GM10248 (cell line): ENCODE measurements at regions not wholly inside any gene's neighbourhood (a gene's known extent, or its start where the extent isn't known, plus 50 kb on each side); places are given as distances from the start of the nearest gene placed in this dataset.

ENCODE experiments used
- CTCF ChIA-PET: fragments of 300-600 bp; sonication (Branson Sonifier 250); formaldehyde crosslinking; extraction: SDS; loops from one replicate; lab custom pipeline; 2021; ENCODE audit warnings: antibody characterized with exemption; lab: Yijun Ruan, JAX
- POLR2A ChIA-PET: fragments of 350-650 bp; sonication (Branson Sonifier 250); formaldehyde crosslinking; extraction: SDS; loops from one replicate; lab custom pipeline; 2020; ENCODE audit warnings: antibody characterized with exemption; lab: Yijun Ruan, JAX
- DNase-seq: peaks from one replicate; pipeline ENCODE4 v3.0.0; 2012; ENCODE audit errors: extremely low spot score
- CTCF ChIP-seq: IDR thresholded peaks from 2 replicates; pipeline ENCODE4 v1.5.1; 2012; ENCODE audit warnings: mild to moderate bottlenecking, low read depth; ENCODE audit errors: extremely low read depth, missing control alignments, control extremely low read depth

DNA sequence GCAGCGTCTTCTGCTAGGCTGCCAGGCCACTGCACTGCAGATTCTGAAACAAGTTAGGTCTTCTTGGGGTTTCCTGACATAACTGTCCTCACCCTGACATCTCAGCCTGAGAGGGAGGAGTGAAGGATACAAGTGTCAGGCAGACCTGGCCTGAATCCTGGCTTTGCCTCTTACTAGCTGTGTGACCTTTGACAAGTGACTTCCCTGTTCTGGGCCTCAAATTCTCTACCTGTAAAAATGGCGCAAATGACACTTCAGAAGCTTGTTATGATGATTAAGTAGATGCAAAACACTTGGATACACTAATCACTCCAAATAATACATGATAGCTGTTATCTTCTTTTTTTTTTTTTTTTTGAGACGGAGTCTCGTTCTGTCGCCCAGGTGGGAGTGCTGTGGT, 119.2 kb upstream of the BOD1 start:
- TF ChIP-seq CTCF, result no peak
- CTCF ChIA-PET, result interaction anchor here (1.0 to 1.7 kb wide), 3 partner anchors 18 to 51 kb away, joined by 3 to 5 read pairs (median 5); no protein-coding TSS in a partner anchor
- no peak for DNase-seq
- POLR2A ChIA-PET, result interaction anchor here (0.6 kb wide), 1 partner anchor 75 kb away, joined by 3 read pairs; no protein-coding TSS in a partner anchor

DNA sequence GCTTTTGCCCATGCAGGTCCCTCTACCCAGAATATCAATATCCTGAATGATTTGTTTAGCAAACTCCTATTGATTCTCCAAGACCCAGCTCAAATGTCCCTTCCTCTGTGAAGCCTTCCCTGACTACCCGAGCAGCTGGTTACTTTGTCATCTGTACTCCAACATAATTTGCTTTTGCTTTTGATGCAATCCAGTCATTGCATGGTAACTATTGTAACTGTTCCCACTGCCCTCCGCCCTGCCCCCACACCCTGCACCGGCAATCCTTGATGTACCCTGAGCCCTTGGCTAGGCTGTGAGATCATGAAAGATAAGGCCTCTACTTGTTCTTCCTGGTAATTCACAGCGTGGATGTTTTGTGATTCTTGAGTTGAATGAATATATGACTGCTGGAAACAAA, 119.9 kb upstream of the BOD1 start:
- ChIA-PET POLR2A (interaction anchor here (0.6 kb wide), 1 partner anchor 76 kb away, joined by 3 read pairs; no protein-coding TSS in a partner anchor), CTCF (interaction anchor here (1.5 kb wide), 1 partner anchor 50 kb away, joined by 5 read pairs; no protein-coding TSS in a partner anchor)
- TF ChIP-seq CTCF, result no peak
- DNase-seq, result no peak

DNA sequence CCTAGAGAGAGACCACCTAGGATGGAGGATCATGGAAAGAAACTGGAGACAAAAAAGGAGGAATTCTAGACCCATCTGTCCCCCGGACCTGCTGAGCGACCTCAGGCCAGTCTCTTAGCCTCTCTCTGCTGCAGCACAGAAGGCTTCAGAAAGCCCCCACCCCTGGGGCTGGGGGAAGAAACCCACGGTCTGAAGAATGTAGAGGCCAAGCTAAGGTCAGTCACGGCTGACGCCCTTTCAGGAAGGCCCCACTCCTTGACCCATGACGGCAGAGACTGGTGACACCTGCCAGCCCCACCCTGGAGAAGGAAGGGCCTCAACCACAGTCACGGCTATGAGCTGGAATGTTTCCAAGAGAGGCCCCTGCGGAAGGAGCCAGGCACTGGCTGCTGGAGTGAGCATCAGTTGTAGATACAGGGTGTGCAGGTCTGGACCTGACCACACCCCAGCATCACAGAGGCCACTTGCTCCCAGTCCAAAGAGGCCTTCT, 120.5 kb upstream of the BOD1 start:
- POLR2A ChIA-PET, result no interaction called here
- TF ChIP-seq CTCF, result no peak
- peak; percentile 80 for DNase-seq
- CTCF ChIA-PET, result interaction anchor here (1.0 to 1.5 kb wide), 2 partner anchors 50 to 131 kb away, joined by 3 to 5 read pairs; no protein-coding TSS in a partner anchor

- ChIA-PET POLR2A (no interaction called here), CTCF (interaction anchor here (1.9 to 2.0 kb wide), 3 partner anchors 12 to 233 kb away, joined by 4 to 5 read pairs (median 5); no protein-coding TSS in a partner anchor)
- TF ChIP-seq CTCF, result no peak
- DNase-seq, result no peak
Measured at GRCh38 chr5:173739741-173740140, 123.3 kb upstream of the BOD1 start.

DNA sequence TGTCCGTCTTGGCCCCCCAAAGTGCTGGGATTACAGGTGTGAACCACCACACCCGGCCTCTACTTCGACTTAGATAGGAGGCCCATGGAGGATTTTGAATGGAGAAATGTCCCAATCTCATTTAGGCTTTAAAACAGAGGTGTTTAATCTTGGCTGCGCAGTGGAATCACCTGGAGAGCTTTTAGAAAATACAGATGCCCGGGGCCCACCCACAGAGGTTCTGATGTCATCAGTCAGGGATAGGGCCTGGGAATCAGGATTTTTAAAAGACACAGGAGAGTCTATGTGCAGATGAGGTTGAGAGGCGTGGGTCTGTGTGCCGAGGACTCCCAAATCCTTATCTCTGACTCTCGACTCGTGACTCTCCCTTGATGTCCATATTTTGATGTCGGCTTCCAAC, 124.0 kb upstream of the BOD1 start:
- CTCF ChIA-PET, result interaction anchor here (1.9 kb wide), 1 partner anchor 12 kb away, joined by 5 read pairs; no protein-coding TSS in a partner anchor
- DNase-seq, result no peak
- POLR2A ChIA-PET, result no interaction called here
- no peak for TF ChIP-seq CTCF

DNA sequence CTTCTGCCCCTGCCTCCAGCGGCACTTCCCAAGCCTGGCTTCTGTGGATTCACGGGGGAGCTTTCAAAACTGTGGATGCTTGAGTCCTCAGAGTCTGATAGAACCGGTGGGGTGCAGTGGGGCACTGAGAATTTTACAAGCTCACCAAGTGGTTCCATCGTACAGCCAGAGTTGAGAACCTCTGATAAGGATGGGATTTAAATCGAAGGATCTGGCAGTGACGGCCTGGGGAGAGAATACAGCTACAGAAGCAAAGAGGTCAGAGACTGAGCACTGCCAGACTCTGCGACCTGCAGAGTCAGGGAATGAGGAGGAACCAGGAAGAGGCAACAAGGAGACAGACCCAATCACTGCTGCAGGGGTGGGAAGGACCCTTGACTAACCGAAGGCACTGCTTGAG, 124.6 kb upstream of the BOD1 start:
- CTCF ChIA-PET, result interaction anchor here (0.9 to 1.9 kb wide), 3 partner anchors 10 to 14 kb away, joined by 3 to 5 read pairs (median 4); no protein-coding TSS in a partner anchor
- no peak for DNase-seq
- no peak for TF ChIP-seq CTCF
- POLR2A ChIA-PET, result no interaction called here
